ENCODE measurements at regions not wholly inside any gene's neighbourhood (a gene's known extent, or its start where the extent isn't known, plus 50 kb on each side); places are given as distances from the start of the nearest gene placed in this dataset.

GRCh38 chr6:74287932-74288331 lies 591.9 kb downstream of the CD109 start:
- intact Hi-C loops (cut with DNase I; ENCODE audit: low total_unique reads): no loop called here
- Histone ChIP-seq H3K27ac (no peak overlapping the region), H3K4me3 (no peak overlapping the region), H3K36me3 (no peaks in the 10 kb centered on the region), H3K4me1 (no peaks in the 10 kb centered on the region), H3K27me3 (no peaks in the 10 kb centered on the region), H3K9me3 (no peaks in the 10 kb centered on the region)
- DNase-seq: peak in 1 of 2 donors; percentile 13
- WGBS, 5 donors: 60 to 82% (median 68%) methylated on average over 3 of the region's 3 CpGs
- TF ChIP-seq POLR2AphosphoS5 (IDR thresholded peaks at IDR 0.05) (no peak), CTCF (IDR thresholded peaks at IDR 0.05) (no peak), POLR2A (IDR thresholded peaks at IDR 0.05) (no peak), EP300 (IDR thresholded peaks at IDR 0.05) (no peak)

- Histone ChIP-seq H3K4me3 (no peak overlapping the region), H3K27ac (no peak overlapping the region), H3K9me3 (no peaks in the 10 kb centered on the region), H3K36me3 (no peaks in the 10 kb centered on the region), H3K27me3 (no peaks in the 10 kb centered on the region), H3K4me1 (no peaks in the 10 kb centered on the region)
- no peak for DNase-seq
- TF ChIP-seq CTCF (IDR thresholded peaks at IDR 0.05): no peak
- TF ChIP-seq POLR2A (IDR thresholded peaks at IDR 0.05): no peak
- TF ChIP-seq EP300 (IDR thresholded peaks at IDR 0.05): no peak
- no peak for TF ChIP-seq POLR2AphosphoS5 (IDR thresholded peaks at IDR 0.05)
- intact Hi-C loops (cut with DNase I; ENCODE audit: low total_unique reads): no loop called here
- 76 to 82% (median 79%) methylated on average over 2 of the region's 2 CpGs for WGBS, 5 donors
Observed at GRCh38 chr6:74287441-74287840, 591.4 kb downstream of the CD109 start.

- TF ChIP-seq CTCF (IDR thresholded peaks at IDR 0.05): no peak
- TF ChIP-seq POLR2AphosphoS5 (IDR thresholded peaks at IDR 0.05): no peak
- TF ChIP-seq POLR2A (IDR thresholded peaks at IDR 0.05): no peak
- TF ChIP-seq EP300 (IDR thresholded peaks at IDR 0.05): no peak
- Histone ChIP-seq H3K4me3 (no peak overlapping the region), H3K9me3 (no peaks in the 10 kb centered on the region), H3K27ac (no peak overlapping the region), H3K36me3 (no peaks in the 10 kb centered on the region), H3K4me1 (no peaks in the 10 kb centered on the region), H3K27me3 (no peaks in the 10 kb centered on the region)
- intact Hi-C loops (cut with DNase I; ENCODE audit: low total_unique reads): no loop called here
- DNase-seq: no peak
Observed at GRCh38 chr6:74284284-74284683, 588.3 kb downstream of the CD109 start.

GRCh38 chr6:74283532-74283931 lies 587.5 kb downstream of the CD109 start:
- no peak for TF ChIP-seq CTCF (IDR thresholded peaks at IDR 0.05)
- no peak for TF ChIP-seq POLR2AphosphoS5 (IDR thresholded peaks at IDR 0.05)
- TF ChIP-seq POLR2A (IDR thresholded peaks at IDR 0.05): no peak
- no peak for TF ChIP-seq EP300 (IDR thresholded peaks at IDR 0.05)
- H3K4me1 ChIP-seq: no peaks in the 10 kb centered on the region
- H3K9me3 ChIP-seq: no peaks in the 10 kb centered on the region
- intact Hi-C loops (cut with DNase I; ENCODE audit: low total_unique reads): no loop called here
- no peaks in the 10 kb centered on the region for H3K36me3 ChIP-seq
- DNase-seq: no peak
- H3K4me3 ChIP-seq: no peak overlapping the region
- H3K27ac ChIP-seq: no peak overlapping the region
- no peaks in the 10 kb centered on the region for H3K27me3 ChIP-seq
- 11 to 32% (median 21%) methylated on average over 3 of the region's 3 CpGs for WGBS, 5 donors

All from stomach (tissue), 8 donors.